ENCODE measurements at regions not wholly inside any gene's neighbourhood (a gene's known extent, or its start where the extent isn't known, plus 50 kb on each side); places are given as distances from the start of the nearest gene placed in this dataset.

GRCh38 chr4:181549576-181550188 lies 693.5 kb upstream of the TENM3 start:
- no peak for TF ChIP-seq CTCF (conservative IDR thresholded peaks at IDR 0.05; ENCODE audit: low read length)
- no peak for DNase-seq (ENCODE audit: low read depth)
- no peak overlapping the region for H3K4me3 ChIP-seq (ENCODE audit: low read length)

- TF ChIP-seq CTCF (conservative IDR thresholded peaks at IDR 0.05; ENCODE audit: low read length) = no peak
- no peak overlapping the region for H3K4me3 ChIP-seq (ENCODE audit: low read length)
- no peak for DNase-seq (ENCODE audit: low read depth)
Measured at GRCh38 chr4:181550381-181550780, 692.8 kb upstream of the TENM3 start.

- DNase-seq (ENCODE audit: low read depth) = no peak
- no peak overlapping the region for H3K4me3 ChIP-seq (ENCODE audit: low read length)
- TF ChIP-seq CTCF (conservative IDR thresholded peaks at IDR 0.05; ENCODE audit: low read length) = no peak
Measured at GRCh38 chr4:181559637-181560036, 683.6 kb upstream of the TENM3 start.

GRCh38 chr4:181562399-181562798 lies 680.8 kb upstream of the TENM3 start:
- no peak for TF ChIP-seq CTCF (conservative IDR thresholded peaks at IDR 0.05; ENCODE audit: low read length)
- DNase-seq (ENCODE audit: low read depth) = no peak
- no peak overlapping the region for H3K4me3 ChIP-seq (ENCODE audit: low read length)

- no peak for DNase-seq (ENCODE audit: low read depth)
- TF ChIP-seq CTCF (conservative IDR thresholded peaks at IDR 0.05; ENCODE audit: low read length) = no peak
Measured at GRCh38 chr4:181564625-181565024, 678.6 kb upstream of the TENM3 start.

GRCh38 chr4:181566490-181566889 lies 676.7 kb upstream of the TENM3 start:
- no peak overlapping the region for H3K4me3 ChIP-seq (ENCODE audit: low read length)
- peak; percentile 80 for DNase-seq (ENCODE audit: low read depth)
- TF ChIP-seq CTCF (conservative IDR thresholded peaks at IDR 0.05; ENCODE audit: low read length) = no peak

More at GRCh38 chr4:181564625-181565024, 678.6 kb upstream of the TENM3 start:
- no peak overlapping the region for H3K4me3 ChIP-seq (ENCODE audit: low read length)

GRCh38 chr4:181569553-181569952 lies 673.6 kb upstream of the TENM3 start:
- no peak overlapping the region for H3K4me3 ChIP-seq (ENCODE audit: low read length)
- DNase-seq (ENCODE audit: low read depth) = peak; percentile 59

More at GRCh38 chr4:181569553-181569952, 673.6 kb upstream of the TENM3 start:
- peak; percentile 76 for TF ChIP-seq CTCF (conservative IDR thresholded peaks at IDR 0.05; ENCODE audit: low read length)
